ENCODE measurements at regions not wholly inside any gene's neighbourhood (a gene's known extent, or its start where the extent isn't known, plus 50 kb on each side); places are given as distances from the start of the nearest gene placed in this dataset.

DNA sequence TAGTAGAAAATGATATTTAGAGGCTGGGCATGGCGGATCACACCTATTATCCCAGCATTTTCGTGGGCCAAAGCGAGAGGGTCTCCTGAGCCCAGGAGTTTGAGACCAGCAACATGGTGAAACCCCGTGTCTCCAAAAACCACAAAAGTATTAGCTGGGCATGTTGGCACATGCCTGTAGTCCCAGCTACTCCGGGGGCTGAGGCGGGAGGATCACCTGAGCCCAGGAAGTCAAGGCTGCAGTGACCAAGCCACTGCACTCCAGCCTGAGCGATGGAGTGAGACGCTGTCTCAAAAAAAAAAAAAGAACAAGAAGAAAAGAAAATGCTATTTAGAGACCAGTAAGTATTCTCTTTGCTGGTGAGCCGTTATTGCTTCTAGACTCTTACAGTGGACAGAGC lies 79.2 kb upstream of the MDM1 start:
- FAIRE-seq (no peak), DNase-seq (ENCODE audit: insufficient read length, low spot score) (no peak)
- no peak for TF ChIP-seq POLR2A (IDR thresholded peaks at IDR 0.05; ENCODE audit: low read depth, low read length)

DNA sequence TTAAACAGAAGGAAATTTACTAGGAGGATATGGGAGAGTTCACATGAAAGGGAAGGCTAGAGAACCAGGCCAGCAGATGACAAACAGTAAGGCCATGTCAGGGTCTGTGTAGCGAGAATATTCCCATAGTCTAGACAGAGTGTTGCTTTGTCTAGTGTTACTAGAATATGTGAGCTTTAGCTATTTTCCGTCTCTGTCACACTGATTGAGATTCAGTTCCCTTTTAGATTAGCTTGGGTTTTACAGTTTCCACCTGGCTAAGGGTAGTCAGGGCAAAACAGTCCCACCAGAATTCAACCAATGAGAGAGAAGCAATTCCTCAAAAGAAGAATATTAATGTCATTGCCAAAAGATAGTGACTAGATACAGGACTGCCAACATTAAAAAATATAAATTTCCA lies 82.8 kb upstream of the MDM1 start:
- no peak for TF ChIP-seq POLR2A (IDR thresholded peaks at IDR 0.05; ENCODE audit: low read depth, low read length)
- FAIRE-seq (no peak), DNase-seq (ENCODE audit: insufficient read length, low spot score) (no peak)

DNA sequence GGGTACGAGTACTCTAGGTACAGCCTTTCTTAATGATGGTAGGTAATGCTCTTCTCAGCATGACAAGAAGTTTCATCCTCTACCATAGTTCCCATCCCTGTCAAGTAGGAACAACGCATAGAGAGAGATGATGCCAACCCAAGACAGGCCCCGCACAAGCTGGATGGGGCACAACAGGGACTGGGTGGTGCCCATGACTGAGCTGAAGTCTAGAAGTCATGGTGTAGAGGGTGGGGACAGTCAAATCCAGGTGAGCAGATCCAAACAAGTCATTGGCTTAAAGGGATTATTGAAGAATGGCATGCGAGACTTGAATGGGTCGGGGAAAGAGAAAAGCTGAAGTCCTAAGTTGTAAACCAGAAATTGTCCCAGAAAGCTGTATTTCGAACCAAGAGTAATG lies 84.2 kb upstream of the MDM1 start:
- FAIRE-seq (no peak), DNase-seq (ENCODE audit: insufficient read length, low spot score) (no peak)
- no peak for TF ChIP-seq POLR2A (IDR thresholded peaks at IDR 0.05; ENCODE audit: low read depth, low read length)

DNA sequence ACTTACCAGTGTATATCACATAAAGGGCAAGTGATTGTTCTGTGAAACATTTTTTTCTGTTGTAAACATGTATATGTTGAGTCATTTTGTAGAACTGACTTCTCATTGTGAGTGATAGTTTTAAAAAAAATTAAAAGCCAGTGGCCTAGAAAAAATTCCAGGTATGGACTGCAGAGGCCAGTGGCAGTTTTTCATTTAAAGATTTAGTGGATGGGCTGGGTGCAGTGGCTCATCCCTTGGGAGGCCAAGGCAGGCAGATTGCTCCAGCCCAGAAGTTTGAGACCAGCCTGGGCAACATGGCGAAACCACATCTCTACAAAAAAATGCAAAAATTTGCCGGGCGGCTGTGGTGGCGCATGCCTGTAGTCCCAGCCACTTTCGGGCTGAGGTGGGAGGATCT lies 84.7 kb upstream of the MDM1 start:
- DNase-seq (ENCODE audit: insufficient read length, low spot score), result no peak
- no peak for TF ChIP-seq POLR2A (IDR thresholded peaks at IDR 0.05; ENCODE audit: low read depth, low read length)
- FAIRE-seq, result no peak

DNA sequence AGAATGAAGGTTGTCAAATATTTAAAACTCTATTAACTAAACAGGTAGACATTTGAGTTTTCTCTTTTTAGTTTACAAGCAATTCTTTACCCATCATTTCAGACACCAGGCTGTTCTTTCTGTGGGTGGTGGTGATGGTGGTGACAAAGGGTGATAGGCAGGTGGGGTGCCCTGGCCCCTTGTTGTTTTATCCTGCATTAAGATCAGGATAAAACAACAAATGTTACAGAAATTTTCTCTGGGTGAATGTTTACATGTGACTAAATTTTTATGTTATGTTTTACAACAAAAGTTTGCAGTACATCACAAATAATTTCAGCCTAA lies 85.9 kb upstream of the MDM1 start:
- no peak for DNase-seq (ENCODE audit: insufficient read length, low spot score)
- FAIRE-seq, result no peak
- TF ChIP-seq POLR2A (IDR thresholded peaks at IDR 0.05; ENCODE audit: low read depth, low read length), result no peak

- DNase-seq (ENCODE audit: insufficient read length, low spot score) (no peak), FAIRE-seq (peak; percentile 64)
- TF ChIP-seq POLR2A (IDR thresholded peaks at IDR 0.05; ENCODE audit: low read depth, low read length), result no peak
Measured at GRCh38 chr12:68420225-68421010, 88.3 kb upstream of the MDM1 start.

GRCh38 chr12:68422159-68422558 lies 90.0 kb upstream of the MDM1 start:
- FAIRE-seq (no peak), DNase-seq (ENCODE audit: insufficient read length, low spot score) (no peak)
- no peak for TF ChIP-seq POLR2A (IDR thresholded peaks at IDR 0.05; ENCODE audit: low read depth, low read length)

DNA sequence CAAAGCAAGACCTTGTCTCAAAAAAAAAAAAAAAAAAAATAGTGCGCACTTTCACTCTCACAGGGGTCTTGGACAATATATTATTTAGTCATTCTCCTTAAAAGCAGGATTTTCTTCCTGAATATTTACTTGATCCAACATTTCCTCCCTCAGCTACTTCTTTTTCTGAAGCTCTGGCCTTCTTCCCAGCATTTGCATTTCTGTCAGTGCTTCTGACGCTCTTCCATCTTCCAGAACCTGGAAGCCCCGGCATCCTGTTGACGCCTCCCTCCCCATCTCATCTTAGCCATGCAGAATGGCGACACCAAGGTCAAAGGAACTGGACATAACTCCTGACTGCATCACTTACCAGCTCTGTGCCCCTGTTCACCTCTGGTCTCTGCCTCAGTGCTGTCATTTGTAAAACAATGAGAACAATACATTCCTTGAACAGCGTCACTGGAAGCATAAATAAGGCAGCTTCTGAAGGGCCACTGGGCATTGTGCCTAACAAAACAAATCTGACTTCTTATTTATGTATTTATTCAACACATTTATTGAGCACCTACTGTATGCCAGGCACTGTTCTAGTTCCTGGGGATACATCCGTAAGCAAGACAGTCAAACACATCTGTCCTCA lies 90.9 kb upstream of the MDM1 start:
- no peak for DNase-seq (ENCODE audit: insufficient read length, low spot score)
- TF ChIP-seq POLR2A (IDR thresholded peaks at IDR 0.05; ENCODE audit: low read depth, low read length), result no peak
- no peak for FAIRE-seq

- FAIRE-seq (no peak), DNase-seq (ENCODE audit: insufficient read length, low spot score) (no peak)
- no peak for TF ChIP-seq POLR2A (IDR thresholded peaks at IDR 0.05; ENCODE audit: low read depth, low read length)
Measured at GRCh38 chr12:68425998-68426397, 93.8 kb upstream of the MDM1 start.

- no peak for TF ChIP-seq POLR2A (IDR thresholded peaks at IDR 0.05; ENCODE audit: low read depth, low read length)
- DNase-seq (ENCODE audit: insufficient read length, low spot score), result no peak
- FAIRE-seq, result no peak
Measured at GRCh38 chr12:68428211-68428610, 96.0 kb upstream of the MDM1 start.

- no peak for TF ChIP-seq POLR2A (IDR thresholded peaks at IDR 0.05; ENCODE audit: low read depth, low read length)
- FAIRE-seq, result peak; percentile 67
- DNase-seq (ENCODE audit: insufficient read length, low spot score), result no peak
Measured at GRCh38 chr12:68428724-68429501, 96.8 kb upstream of the MDM1 start.

DNA sequence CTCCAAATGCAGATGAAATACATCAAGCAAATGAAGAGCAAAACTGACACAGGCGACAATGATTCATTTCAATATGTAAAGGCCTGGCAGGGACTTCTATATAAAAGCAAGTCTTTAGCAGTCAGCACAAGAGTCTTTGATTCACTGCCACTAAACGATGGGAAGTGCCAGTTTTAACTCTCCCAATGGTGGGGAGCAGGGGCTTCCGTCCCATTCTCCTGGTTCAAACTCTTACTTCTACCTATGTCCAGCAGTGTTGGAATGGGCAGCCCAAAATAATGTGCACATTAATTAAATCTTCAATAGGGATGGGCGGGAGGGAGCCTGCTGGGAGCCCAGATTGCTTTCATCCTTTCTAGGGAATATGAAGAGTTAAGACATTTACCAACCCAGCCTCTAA lies 97.5 kb upstream of the MDM1 start:
- DNase-seq (ENCODE audit: insufficient read length, low spot score) (no peak), FAIRE-seq (no peak)
- TF ChIP-seq POLR2A (IDR thresholded peaks at IDR 0.05; ENCODE audit: low read depth, low read length), result no peak

DNA sequence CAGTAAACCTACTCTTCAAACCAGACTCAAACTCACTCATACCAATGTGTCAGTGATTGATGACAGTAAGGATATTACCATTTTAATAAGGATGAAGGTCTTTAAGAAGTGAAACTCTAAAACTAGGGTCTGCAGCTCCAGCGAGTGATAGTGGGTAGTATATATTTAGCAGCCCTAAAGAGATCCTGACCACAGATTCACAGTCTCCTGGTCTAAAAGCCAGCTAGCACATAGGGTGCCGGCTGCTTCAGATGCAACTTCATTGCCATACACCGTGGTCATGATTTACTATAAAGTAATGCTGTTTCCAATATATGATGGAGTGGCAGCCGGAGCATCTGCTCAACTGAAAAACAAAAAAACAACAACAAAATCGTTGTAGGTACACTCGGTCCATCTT lies 99.6 kb upstream of the MDM1 start:
- no peak for TF ChIP-seq POLR2A (IDR thresholded peaks at IDR 0.05; ENCODE audit: low read depth, low read length)
- FAIRE-seq, result no peak
- no peak for DNase-seq (ENCODE audit: insufficient read length, low spot score)

DNA sequence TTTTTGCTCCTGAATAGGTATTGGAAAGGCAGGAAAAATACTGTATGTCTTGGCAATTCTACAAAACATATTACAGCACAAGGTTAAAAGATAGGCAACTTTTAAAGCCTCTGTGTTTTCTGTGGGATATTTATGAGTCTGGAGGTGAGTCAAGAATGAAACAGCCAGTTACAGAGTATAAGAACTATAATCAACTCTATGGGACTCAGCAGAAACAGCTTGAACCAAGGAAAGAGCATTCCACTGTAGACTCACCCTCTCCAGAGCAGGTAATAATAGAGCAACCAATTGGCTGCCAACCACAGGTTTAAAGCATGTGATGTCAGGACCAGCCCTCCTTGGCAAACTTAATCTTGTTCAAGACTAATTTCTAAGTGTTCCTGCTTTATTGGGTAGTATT lies 100.5 kb upstream of the MDM1 start:
- no peak for DNase-seq (ENCODE audit: insufficient read length, low spot score)
- no peak for TF ChIP-seq POLR2A (IDR thresholded peaks at IDR 0.05; ENCODE audit: low read depth, low read length)
- no peak for FAIRE-seq

Data from H54 (cell line).